Lower leg skin (tissue), 4 donors: ENCODE measurements at regions not wholly inside any gene's neighbourhood (a gene's known extent, or its start where the extent isn't known, plus 50 kb on each side); places are given as distances from the start of the nearest gene placed in this dataset.
"Not testable (repeated sequence)": the region's sequence is repeated elsewhere in the genome, so short reads cannot be mapped to it uniquely, and the experiment has no call there.

Source experiments
- DNase-seq, 2 donors: peaks; one replicate each; pipeline ENCODE4 v3.0.0-alpha.2; 2019; ENCODE audit warnings: low spot score in 2 of 2
- H3K4me3 ChIP-seq: fragments of 200-600 bp; sonication (generic); 2 replicates; pipeline ENCODE4 v1.5.1; 2017; ENCODE audit warnings: mild to moderate bottlenecking, low read depth; ENCODE audit not compliant: poor library complexity, severe bottlenecking
- CTCF ChIP-seq, 3 donors: fragments of 450-650 bp; IDR thresholded peaks; one replicate each; pipeline ENCODE4 v1.5.1; 2016; ENCODE audit warnings: antibody characterized with exemption in 3 of 3, mild to moderate bottlenecking in 3 of 3, moderate library complexity in 2 of 3
- POLR2A ChIP-seq, 2 donors: fragments of 450-650 bp; IDR thresholded peaks; one replicate each; pipeline ENCODE4 v1.6.1; 2016 to 2017; ENCODE audit warnings: antibody characterized with exemption in 2 of 2, mild to moderate bottlenecking in 1 of 2, moderate library complexity in 1 of 2
- WGBS, 2 donors: methylation state at CpG; one replicate each; pipeline ENCODE4 v1.1.5; 2018; 5-methylcytosine and 5-hydroxymethylcytosine counted together
- intact Hi-C: fragments of 100-400 bp; cut with DNase I; formaldehyde crosslinking; loops from one replicate; pipeline ENCODE4 v1.15.0; 2023; ENCODE audit warnings: low total_unique reads

- no peak overlapping the region for H3K4me3 ChIP-seq
- no peak for TF ChIP-seq CTCF (IDR thresholded peaks at IDR 0.05)
- TF ChIP-seq POLR2A (IDR thresholded peaks at IDR 0.05): no peak
- intact Hi-C loops: no loop called here
- WGBS, 2 donors: 69 to 70% methylated on average over 3 of the region's 3 CpGs
- no peak for DNase-seq
Observed at GRCh38 chr6:49121970-49122369, 341.1 kb downstream of the MMUT start.

GRCh38 chr6:49118478-49118877 is 344.6 kb downstream of the MMUT start:
- DNase-seq: no peak
- no peak overlapping the region for H3K4me3 ChIP-seq
- TF ChIP-seq POLR2A (IDR thresholded peaks at IDR 0.05): no peak
- no peak for TF ChIP-seq CTCF (IDR thresholded peaks at IDR 0.05)
- intact Hi-C loops: no loop called here

DNA sequence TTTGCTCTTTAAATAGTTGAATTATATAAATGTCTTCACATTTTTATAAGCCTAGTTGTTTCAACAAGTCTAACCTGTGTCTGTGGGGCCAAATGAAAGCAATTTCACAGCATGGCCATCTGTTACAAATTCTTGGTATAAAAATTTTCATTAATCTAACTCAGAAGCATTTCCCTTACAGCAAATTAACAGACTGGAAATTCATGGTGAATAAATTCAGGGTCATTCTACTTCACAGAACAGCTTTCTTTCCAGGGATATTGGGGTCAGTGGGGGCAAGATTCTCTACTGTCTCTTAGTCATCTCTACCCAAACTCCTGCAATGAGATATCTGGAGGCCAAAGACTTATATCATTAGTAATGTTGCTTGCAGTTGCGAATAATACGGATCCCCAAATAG is 352.1 kb downstream of the MMUT start:
- TF ChIP-seq CTCF (IDR thresholded peaks at IDR 0.05) (no peak), POLR2A (IDR thresholded peaks at IDR 0.05) (no peak)
- WGBS, 2 donors: 78 to 88% methylated on average over 2 of the region's 2 CpGs
- intact Hi-C loops: no loop called here
- DNase-seq: no peak
- H3K4me3 ChIP-seq: no peak overlapping the region

DNA sequence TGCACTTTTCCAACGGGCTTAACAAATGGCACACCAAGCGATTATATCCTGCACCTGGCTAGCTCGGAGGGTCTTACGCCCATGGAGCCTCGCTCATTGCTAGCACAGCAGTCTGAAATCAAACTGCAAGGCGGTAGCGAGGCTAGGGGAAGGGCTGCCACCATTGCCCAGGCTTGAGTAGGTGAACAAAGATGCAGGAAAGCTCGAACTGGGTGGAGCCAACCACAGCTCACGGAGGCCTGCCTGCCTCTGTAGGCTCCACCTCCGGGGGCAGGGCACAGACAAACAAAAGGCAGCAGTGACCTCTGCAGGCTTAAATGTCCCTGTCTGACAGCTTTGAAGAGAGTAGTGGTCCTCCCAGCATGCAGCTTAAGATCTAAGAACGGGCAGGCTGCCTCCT is 365.4 kb downstream of the MMUT start:
- WGBS, 2 donors: 88 to 92% methylated on average over 11 of the region's 11 CpGs
- H3K4me3 ChIP-seq, intact Hi-C loops, DNase-seq: not testable (repeated sequence)

GRCh38 chr6:49097116-49097515 is 365.9 kb downstream of the MMUT start:
- no peak for DNase-seq
- intact Hi-C loops: no loop called here
- H3K4me3 ChIP-seq: no peak overlapping the region
- TF ChIP-seq CTCF (IDR thresholded peaks at IDR 0.05) (no peak), POLR2A (IDR thresholded peaks at IDR 0.05) (no peak)
- 59 to 89% methylated on average over 2 of the region's 2 CpGs for WGBS, 2 donors

DNA sequence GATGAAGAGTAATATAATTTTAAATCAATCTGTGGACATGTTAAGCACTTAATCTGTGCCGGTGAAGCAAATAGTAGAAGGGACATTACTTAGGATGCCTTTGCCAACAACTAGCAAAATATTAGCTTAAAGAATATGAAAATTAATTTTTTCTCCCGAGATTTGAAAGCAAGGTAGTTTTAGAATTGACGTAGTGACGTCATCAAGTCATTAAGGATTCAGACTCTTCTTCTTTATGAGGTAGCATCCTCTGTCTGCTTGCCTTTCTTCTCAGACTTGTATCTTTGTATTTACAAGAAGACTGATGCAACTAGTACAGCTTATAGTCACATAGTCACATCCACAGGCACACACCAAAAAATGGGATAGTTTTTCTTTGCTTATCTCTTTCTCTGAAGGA is 374.4 kb downstream of the MMUT start:
- 86 to 91% methylated on average over 4 of the region's 4 CpGs for WGBS, 2 donors
- TF ChIP-seq POLR2A (IDR thresholded peaks at IDR 0.05): no peak
- TF ChIP-seq CTCF (IDR thresholded peaks at IDR 0.05): no peak
- no peak overlapping the region for H3K4me3 ChIP-seq
- intact Hi-C loops: no loop called here
- DNase-seq: no peak
